GM23338 (cell line): ENCODE measurements at regions not wholly inside any gene's neighbourhood (a gene's known extent, or its start where the extent isn't known, plus 50 kb on each side); places are given as distances from the start of the nearest gene placed in this dataset.

ENCODE experiments used
- ATAC-seq: fragments of 200-7000 bp; cut with Tn5 transposase; 3 replicates; pipeline ENCODE4 v1.9.1; 2020
- DNase-seq: peaks from one replicate; pipeline ENCODE4 v3.0.0-alpha.2; 2015; ENCODE audit warnings: low spot score
- H2AFZ ChIP-seq: fragments of 200-600 bp; sonication (generic); 2 replicates; pipeline ENCODE4 v1.8.0; 2016; ENCODE audit warnings: antibody characterized with exemption, mild to moderate bottlenecking, moderate library complexity
- H3F3A ChIP-seq: fragments of 200-600 bp; sonication (generic); replicated peaks from 2 replicates; pipeline ENCODE4 v1.8.0; 2017; ENCODE audit warnings: antibody characterized with exemption, mixed run types, low read depth
- H3K27ac ChIP-seq: fragments of 200-600 bp; sonication (generic); 2 replicates; pipeline ENCODE4 v1.6.1; 2016; ENCODE audit warnings: low read depth
- H3K27me3 ChIP-seq: fragments of 200-600 bp; sonication (generic); 2 replicates; pipeline ENCODE4 v1.8.0; 2016; ENCODE audit warnings: mild to moderate bottlenecking, mixed run types, moderate library complexity; ENCODE audit not compliant: insufficient read depth
- H3K36me3 ChIP-seq: fragments of 200-600 bp; sonication (generic); 2 replicates; pipeline ENCODE4 v1.8.0; 2016; ENCODE audit warnings: mild to moderate bottlenecking; ENCODE audit not compliant: insufficient read depth
- H3K4me1 ChIP-seq: fragments of 200-600 bp; sonication (generic); 2 replicates; pipeline ENCODE4 v1.8.0; 2016; ENCODE audit warnings: mild to moderate bottlenecking, moderate library complexity; ENCODE audit not compliant: insufficient read depth
- H3K4me2 ChIP-seq: fragments of 200-600 bp; sonication (generic); 2 replicates; pipeline ENCODE4 v1.7.1; 2017; ENCODE audit warnings: mixed run types
- H3K4me3 ChIP-seq: fragments of 200-600 bp; sonication (generic); 2 replicates; pipeline ENCODE4 v1.6.1; 2016; ENCODE audit warnings: mixed run types
- H3K79me2 ChIP-seq: fragments of 200-600 bp; sonication (generic); replicated peaks from 2 replicates; pipeline ENCODE4 v1.8.0; 2017; ENCODE audit warnings: mild to moderate bottlenecking; ENCODE audit not compliant: insufficient read depth
- H3K9me2 ChIP-seq: fragments of 200-600 bp; sonication (generic); 2 replicates; pipeline ENCODE4 v1.8.0; 2017; ENCODE audit not compliant: insufficient read depth
- H4K20me1 ChIP-seq: fragments of 200-600 bp; sonication (generic); replicated peaks from 2 replicates; pipeline ENCODE4 v1.8.0; 2017; ENCODE audit warnings: mild to moderate bottlenecking; ENCODE audit not compliant: insufficient read depth
- H3K27ac Mint-ChIP-seq: 2 replicates; pipeline ENCODE4 v1.8.0; 2020; ENCODE audit warnings: inconsistent platforms, mild to moderate bottlenecking, moderate library complexity, mixed read lengths
- H3K27me3 Mint-ChIP-seq: 3 replicates; pipeline ENCODE4 v1.8.0; 2022; ENCODE audit warnings: low read depth, mild to moderate bottlenecking, moderate library complexity, mixed read lengths, inconsistent platforms; ENCODE audit not compliant: insufficient read depth, poor library complexity
- H3K36me3 Mint-ChIP-seq: 3 replicates; pipeline ENCODE4 v1.8.0; 2021; ENCODE audit warnings: low read depth, mild to moderate bottlenecking, inconsistent platforms, moderate library complexity, mixed read lengths
- H3K4me1 Mint-ChIP-seq: 3 replicates; pipeline ENCODE4 v1.8.0; 2020; ENCODE audit warnings: mild to moderate bottlenecking, inconsistent platforms, mixed read lengths
- H3K4me3 Mint-ChIP-seq: 3 replicates; pipeline ENCODE4 v1.8.0; 2021; ENCODE audit warnings: moderate library complexity, mild to moderate bottlenecking, inconsistent platforms, mixed read lengths
- H3K9me3 Mint-ChIP-seq: 3 replicates; pipeline ENCODE4 v1.8.0; 2020; ENCODE audit warnings: moderate library complexity, mild to moderate bottlenecking, inconsistent platforms, mixed read lengths
- CTCF ChIP-seq, 2 experiments: fragments of 200-600 bp in 1 of 2; sonication (generic) in 1 of 2; conservative IDR thresholded peaks; 2 replicates each; pipeline versions ENCODE4 v1.5.1 to v1.6.1; 2016 to 2017; ENCODE audit warnings: antibody characterized with exemption in 2 of 2, low read depth in 2 of 2, mild to moderate bottlenecking in 2 of 2, moderate library complexity in 1 of 2
- EZH2phosphoT487 ChIP-seq: fragments of 200-600 bp; sonication (generic); IDR thresholded peaks from one replicate; pipeline ENCODE4 v1.8.1; 2018; ENCODE audit warnings: antibody characterized with exemption; ENCODE audit not compliant: unreplicated experiment
- JUNB ChIP-seq: IDR thresholded peaks from one replicate; pipeline ENCODE4 v1.6.1; 2016; ENCODE audit warnings: antibody characterized with exemption; ENCODE audit not compliant: unreplicated experiment
- NANOG ChIP-seq: IDR thresholded peaks from 2 replicates; pipeline ENCODE4 v1.6.1; 2016; ENCODE audit warnings: antibody characterized with exemption, borderline replicate concordance
- POLR2AphosphoS5 ChIP-seq: IDR thresholded peaks from 2 replicates; pipeline ENCODE4 v1.6.1; 2016; ENCODE audit warnings: antibody characterized with exemption, low read depth
- REST ChIP-seq: IDR thresholded peaks from one replicate; pipeline ENCODE4 v1.6.1; 2018; ENCODE audit warnings: antibody characterized with exemption; ENCODE audit not compliant: unreplicated experiment
- STAT1 ChIP-seq: IDR thresholded peaks from one replicate; pipeline ENCODE4 v1.6.1; 2016; ENCODE audit warnings: antibody characterized with exemption; ENCODE audit not compliant: unreplicated experiment
- ZNF114 ChIP-seq: fragments of 250-450 bp; sonication (Bioruptor Pico); IDR thresholded peaks from 2 replicates; pipeline ENCODE4 v1.5.0; 2020; ENCODE audit warnings: mild to moderate bottlenecking, moderate library complexity
- ZNF331 ChIP-seq: fragments of 250-450 bp; sonication (Bioruptor Pico); IDR thresholded peaks from 2 replicates; pipeline ENCODE4 v1.5.0; 2020; ENCODE audit warnings: low read depth, mild to moderate bottlenecking, moderate library complexity
- ZNF462 ChIP-seq: fragments of 250-450 bp; sonication (Bioruptor Pico); IDR thresholded peaks from 2 replicates; pipeline ENCODE4 v1.5.0; 2020; ENCODE audit warnings: mild to moderate bottlenecking, moderate library complexity

- no peak overlapping the region for H2AFZ ChIP-seq
- H3K27ac ChIP-seq = no peak overlapping the region
- TF ChIP-seq JUNB (no peak), NANOG (no peak)
- H3K4me2 ChIP-seq = no peak overlapping the region
- H3K27me3 Mint-ChIP-seq = no peaks in the 10 kb centered on the region
- H3K27ac Mint-ChIP-seq = no peak overlapping the region
- H3K4me3 ChIP-seq = no peak overlapping the region
- H3K9me3 Mint-ChIP-seq = peaks cover 4% of the 10 kb centered on the region; the same call in 2 of the 3 replicates
- H3K4me1 Mint-ChIP-seq = no peaks in the 10 kb centered on the region
- no peaks in the 10 kb centered on the region for H4K20me1 ChIP-seq
- no peaks in the 10 kb centered on the region for H3K4me1 ChIP-seq
- no peak overlapping the region for H3K4me3 Mint-ChIP-seq
- H3F3A ChIP-seq = no peaks in the 10 kb centered on the region
- no peak for ATAC-seq
- no peak for DNase-seq
- no peaks in the 10 kb centered on the region for H3K79me2 ChIP-seq
- no peaks in the 10 kb centered on the region; the same call in 2 of the 3 replicates for H3K36me3 Mint-ChIP-seq
- no peaks in the 10 kb centered on the region for H3K36me3 ChIP-seq
- H3K9me2 ChIP-seq = peaks cover 3% of the 10 kb centered on the region; the same call in 1 of the 2 replicates
- H3K27me3 ChIP-seq = no peaks in the 10 kb centered on the region
Measured at GRCh38 chr11:103832762-103833161, 203.7 kb upstream of the DDI1 start.

DNA sequence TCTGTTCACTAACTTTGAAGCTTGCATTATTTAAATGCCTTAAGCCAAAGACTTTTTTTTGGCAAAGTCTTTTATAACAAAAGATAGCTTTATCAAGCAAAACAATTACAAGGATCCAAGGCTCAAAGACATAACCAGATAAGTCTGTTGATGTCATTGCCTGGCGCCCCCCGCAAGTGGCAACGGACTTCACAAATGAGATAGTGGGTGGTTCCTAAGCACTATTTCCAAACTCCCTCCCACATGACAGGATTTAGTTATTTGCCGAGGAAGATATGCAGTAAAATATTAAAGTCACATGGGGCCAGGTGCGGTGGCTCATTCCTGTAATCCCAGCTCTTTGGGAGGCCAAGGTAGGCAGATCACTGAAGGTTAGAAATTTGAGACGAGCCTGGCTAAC lies 194.2 kb upstream of the DDI1 start:
- ATAC-seq = no peak
- no peak for TF ChIP-seq ZNF114 (CRISPR knock-in tag)
- TF ChIP-seq ZNF462 = no peak
- TF ChIP-seq STAT1 = no peak
- TF ChIP-seq CTCF (conservative IDR thresholded peaks at IDR 0.05; ENCODE audit: low read depth in 2 of 2) = no peak
- TF ChIP-seq JUNB = no peak
- TF ChIP-seq REST = no peak
- no peak for TF ChIP-seq POLR2AphosphoS5
- no peak for TF ChIP-seq EZH2phosphoT487
- TF ChIP-seq ZNF331 (CRISPR knock-in tag) = no peak
- TF ChIP-seq NANOG = no peak

More for the DNA sequence above, 194.2 kb upstream of the DDI1 start:
- Mint-ChIP-seq H3K36me3 (no peaks in the 10 kb centered on the region), H3K27me3 (no peaks in the 10 kb centered on the region), H3K4me3 (no peak overlapping the region), H3K9me3 (no peaks in the 10 kb centered on the region; the same call in 2 of the 3 replicates), H3K4me1 (peaks cover 3% of the 10 kb centered on the region; the same call in 2 of the 3 replicates), H3K27ac (no peak overlapping the region)
- 0 out of 2 replicates have a peak overlapping the region, but pooled peaks have one; percentile 40 for H2AFZ ChIP-seq
- H3K79me2 ChIP-seq = no peaks in the 10 kb centered on the region
- DNase-seq = no peak
- no peaks in the 10 kb centered on the region for H3F3A ChIP-seq
- H3K4me3 ChIP-seq = no peak overlapping the region
- no peaks in the 10 kb centered on the region for H3K36me3 ChIP-seq
- H4K20me1 ChIP-seq = no peaks in the 10 kb centered on the region
- H3K27ac ChIP-seq = no peak overlapping the region
- H3K4me1 ChIP-seq = no peaks in the 10 kb centered on the region
- no peak overlapping the region for H3K4me2 ChIP-seq
- no peaks in the 10 kb centered on the region for H3K9me2 ChIP-seq
- H3K27me3 ChIP-seq = no peaks in the 10 kb centered on the region
